ENCODE measurements at regions not wholly inside any gene's neighbourhood (a gene's known extent, or its start where the extent isn't known, plus 50 kb on each side); places are given as distances from the start of the nearest gene placed in this dataset.

- TF ChIP-seq CTCF (IDR thresholded peaks at IDR 0.05) (no peak), EZH2 (IDR thresholded peaks at IDR 0.05) (no peak)
Observed at GRCh38 chr20:10898552-10898951, 224.8 kb upstream of the JAG1 start.
